ENCODE measurements at regions not wholly inside any gene's neighbourhood (a gene's known extent, or its start where the extent isn't known, plus 50 kb on each side); places are given as distances from the start of the nearest gene placed in this dataset.

DNA sequence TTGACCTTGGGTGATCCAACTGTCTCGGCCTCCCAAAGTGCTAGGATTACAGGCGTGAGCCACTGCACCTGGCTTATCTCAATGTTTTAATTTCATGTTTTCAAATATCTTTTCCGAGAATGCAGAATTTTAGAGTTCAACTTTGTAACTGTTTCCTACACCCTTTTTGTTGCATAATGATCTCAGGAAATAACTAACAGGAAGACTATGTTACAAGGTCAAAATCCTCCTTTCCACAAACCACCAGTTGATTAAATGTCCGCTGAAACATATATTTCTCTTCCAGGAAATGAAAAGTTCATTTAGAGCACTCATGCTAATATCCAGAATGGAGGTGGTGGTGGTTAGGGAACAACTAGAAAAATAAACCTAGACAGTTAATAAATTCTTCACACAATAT lies 377.8 kb downstream of the PPP4R3C start:
- no peak for TF ChIP-seq CTCF (IDR thresholded peaks at IDR 0.05; ENCODE audit: control insufficient read depth, extremely low read depth, insufficient read depth)
- no peak overlapping the region for H3K4me3 ChIP-seq (ENCODE audit: low read depth, low read length)
- no peak for DNase-seq (ENCODE audit: low read depth)

- TF ChIP-seq CTCF (IDR thresholded peaks at IDR 0.05; ENCODE audit: control insufficient read depth, extremely low read depth, insufficient read depth): no peak
- DNase-seq (ENCODE audit: low read depth): no peak
Observed at GRCh38 chrX:27078371-27078770, 384.8 kb downstream of the PPP4R3C start.

GRCh38 chrX:27057883-27058282 lies 405.3 kb downstream of the PPP4R3C start:
- no peak for TF ChIP-seq CTCF (IDR thresholded peaks at IDR 0.05; ENCODE audit: control insufficient read depth, extremely low read depth, insufficient read depth)
- H3K4me3 ChIP-seq (ENCODE audit: low read depth, low read length): no peak overlapping the region
- DNase-seq (ENCODE audit: low read depth): no peak

More at GRCh38 chrX:27078371-27078770, 384.8 kb downstream of the PPP4R3C start:
- H3K4me3 ChIP-seq (ENCODE audit: low read depth, low read length): no peak overlapping the region

DNA sequence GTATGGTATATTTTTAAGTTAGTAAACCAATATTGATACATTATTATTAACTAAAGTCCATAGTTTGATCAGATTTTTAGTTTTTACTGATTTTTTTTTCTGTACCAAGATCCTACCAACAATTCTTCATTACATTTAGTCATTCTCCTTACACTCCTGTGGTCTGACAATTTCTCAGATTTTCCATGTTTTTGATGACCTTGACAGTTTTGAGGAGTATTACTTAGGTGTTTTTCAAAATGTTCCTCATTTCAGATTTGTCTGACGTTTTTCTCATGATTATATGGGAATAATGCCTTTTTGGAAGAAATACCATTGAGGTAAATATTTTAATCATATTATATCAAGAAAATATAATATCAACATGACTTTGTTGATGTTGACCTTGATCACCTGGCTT lies 423.8 kb downstream of the PPP4R3C start:
- no peak overlapping the region for H3K4me3 ChIP-seq (ENCODE audit: low read depth, low read length)
- no peak for TF ChIP-seq CTCF (IDR thresholded peaks at IDR 0.05; ENCODE audit: control insufficient read depth, extremely low read depth, insufficient read depth)
- no peak for DNase-seq (ENCODE audit: low read depth)

- no peak overlapping the region for H3K4me3 ChIP-seq (ENCODE audit: low read depth, low read length)
- no peak for DNase-seq (ENCODE audit: low read depth)
- no peak for TF ChIP-seq CTCF (IDR thresholded peaks at IDR 0.05; ENCODE audit: control insufficient read depth, extremely low read depth, insufficient read depth)
Observed at GRCh38 chrX:27008486-27008885, 454.7 kb downstream of the PPP4R3C start.

DNA sequence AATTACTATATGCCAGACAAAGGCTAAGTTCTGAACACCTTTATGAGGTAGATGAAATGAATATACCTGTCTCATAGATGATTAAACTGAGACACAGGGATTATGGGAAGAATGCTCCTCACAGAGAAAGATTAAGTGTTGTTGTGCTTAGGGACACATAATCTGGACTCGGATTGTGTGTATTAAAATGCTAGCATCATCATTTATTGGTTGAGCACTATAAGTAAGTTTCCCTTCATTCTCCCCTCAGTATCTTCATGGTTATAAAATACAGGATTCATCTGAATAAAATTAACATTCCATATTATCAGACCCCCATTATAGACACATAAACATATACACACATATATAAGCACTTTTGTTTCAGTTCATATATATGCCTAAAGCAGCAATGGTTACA lies 463.5 kb downstream of the PPP4R3C start:
- no peak for TF ChIP-seq CTCF (IDR thresholded peaks at IDR 0.05; ENCODE audit: control insufficient read depth, extremely low read depth, insufficient read depth)
- H3K4me3 ChIP-seq (ENCODE audit: low read depth, low read length): no peak overlapping the region
- no peak for DNase-seq (ENCODE audit: low read depth)

DNA sequence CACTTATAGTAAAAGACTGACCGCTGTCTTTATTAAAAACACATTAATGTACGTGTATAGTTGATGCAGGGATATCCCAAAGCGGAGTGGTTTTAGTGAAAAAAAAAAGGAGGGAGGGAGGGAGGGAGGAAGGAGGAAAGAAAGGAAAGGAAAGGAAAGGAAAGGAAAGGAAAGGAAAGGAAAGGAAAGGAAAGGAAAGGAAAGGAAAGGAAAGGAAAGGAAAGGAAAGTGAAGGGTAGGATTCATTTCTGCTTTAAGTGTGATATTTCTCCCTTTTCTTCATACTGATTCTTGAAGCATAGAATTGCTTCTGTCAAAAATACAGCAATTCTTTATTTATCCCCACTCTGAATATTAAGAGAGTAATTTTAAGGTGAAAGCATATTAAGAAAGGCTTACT lies 504.9 kb downstream of the PPP4R3C start:
- H3K4me3 ChIP-seq (ENCODE audit: low read depth, low read length): no peak overlapping the region
- no peak for DNase-seq (ENCODE audit: low read depth)
- TF ChIP-seq CTCF (IDR thresholded peaks at IDR 0.05; ENCODE audit: control insufficient read depth, extremely low read depth, insufficient read depth): no peak
